ENCODE measurements at regions not wholly inside any gene's neighbourhood (a gene's known extent, or its start where the extent isn't known, plus 50 kb on each side); places are given as distances from the start of the nearest gene placed in this dataset.
"Not testable (repeated sequence)": the region's sequence is repeated elsewhere in the genome, so short reads cannot be mapped to it uniquely, and the experiment has no call there.

- no peak overlapping the region for H3K4me3 ChIP-seq (ENCODE audit: control insufficient read depth, low read depth, low read length)
- TF ChIP-seq CTCF (conservative IDR thresholded peaks at IDR 0.05; ENCODE audit: control insufficient read depth, insufficient read depth, low read depth, low read length): no peak
- DNase-seq (ENCODE audit: low read depth): no peak
Observed at GRCh38 chrX:16347968-16348670, 180.8 kb downstream of the MAGEB17 start.

DNA sequence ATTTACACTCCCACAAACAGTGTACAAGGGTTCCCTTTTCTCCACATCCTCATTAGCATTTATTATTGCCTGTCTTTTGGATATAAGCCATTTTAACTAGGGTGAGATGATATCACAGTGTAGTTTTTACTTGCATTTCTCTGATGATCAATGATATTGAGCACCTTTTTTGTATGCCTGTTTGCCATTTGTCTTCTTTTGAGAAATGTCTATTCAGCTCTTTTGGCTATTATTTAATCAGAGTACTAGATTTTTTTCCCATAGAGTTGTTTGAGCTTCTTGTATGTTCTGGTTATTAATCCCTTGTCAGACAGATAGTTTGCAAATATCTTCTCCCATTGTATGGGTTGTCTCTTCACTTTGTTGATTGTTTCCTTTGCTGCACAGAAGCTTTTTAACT, 190.6 kb downstream of the MAGEB17 start:
- TF ChIP-seq CTCF (conservative IDR thresholded peaks at IDR 0.05; ENCODE audit: control insufficient read depth, insufficient read depth, low read depth, low read length): no peak
- DNase-seq (ENCODE audit: low read depth): no peak
- no peak overlapping the region for H3K4me3 ChIP-seq (ENCODE audit: control insufficient read depth, low read depth, low read length)

DNA sequence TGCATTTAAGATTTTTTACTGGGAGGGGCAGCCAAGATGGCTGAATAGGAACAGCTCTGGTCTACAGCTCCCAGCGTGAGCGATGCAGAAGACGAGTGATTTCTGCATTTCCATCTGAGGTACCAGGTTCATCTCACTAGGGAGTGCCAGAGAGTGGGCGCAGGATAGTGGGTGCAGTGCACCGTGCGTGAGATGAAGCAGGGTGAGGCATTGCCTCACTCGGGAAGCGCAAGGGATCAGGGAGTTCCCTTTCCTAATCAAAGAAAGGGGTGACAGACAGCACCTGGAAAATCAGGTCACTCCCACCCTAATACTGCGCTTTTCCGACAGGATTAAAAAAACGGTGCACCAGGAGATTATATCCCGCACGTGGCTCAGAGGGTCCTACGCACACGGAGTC, 192.8 kb downstream of the MAGEB17 start:
- not testable (repeated sequence) for H3K4me3 ChIP-seq (ENCODE audit: control insufficient read depth, low read depth, low read length); DNase-seq (ENCODE audit: low read depth)

GRCh38 chrX:16368696-16369095, 201.4 kb downstream of the MAGEB17 start:
- DNase-seq (ENCODE audit: low read depth): no peak
- TF ChIP-seq CTCF (conservative IDR thresholded peaks at IDR 0.05; ENCODE audit: control insufficient read depth, insufficient read depth, low read depth, low read length): no peak
- H3K4me3 ChIP-seq (ENCODE audit: control insufficient read depth, low read depth, low read length): no peak overlapping the region

DNA sequence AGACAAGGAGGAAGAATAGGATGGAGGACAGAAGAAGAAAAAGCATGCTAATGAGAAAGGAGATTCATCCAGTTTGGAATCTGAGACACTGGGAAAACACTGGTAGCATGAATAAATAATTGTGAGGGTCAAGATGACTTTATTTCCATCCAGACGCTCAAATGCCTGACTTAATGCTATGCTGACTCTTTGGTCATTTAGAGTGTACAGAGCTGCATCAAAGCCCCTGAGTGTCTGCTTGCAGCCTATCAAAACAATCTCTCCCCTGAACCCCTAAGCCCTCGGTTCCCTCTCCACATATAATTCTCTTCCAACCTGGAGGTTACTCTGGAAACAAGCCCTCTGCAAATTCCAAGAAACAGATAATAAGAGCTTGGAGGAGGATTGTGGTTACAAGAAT, 208.8 kb downstream of the MAGEB17 start:
- no peak overlapping the region for H3K4me3 ChIP-seq (ENCODE audit: control insufficient read depth, low read depth, low read length)
- no peak for TF ChIP-seq CTCF (conservative IDR thresholded peaks at IDR 0.05; ENCODE audit: control insufficient read depth, insufficient read depth, low read depth, low read length)
- no peak for DNase-seq (ENCODE audit: low read depth)

GRCh38 chrX:16386126-16386525, 218.8 kb downstream of the MAGEB17 start:
- DNase-seq (ENCODE audit: low read depth): no peak
- TF ChIP-seq CTCF (conservative IDR thresholded peaks at IDR 0.05; ENCODE audit: control insufficient read depth, insufficient read depth, low read depth, low read length): no peak

DNA sequence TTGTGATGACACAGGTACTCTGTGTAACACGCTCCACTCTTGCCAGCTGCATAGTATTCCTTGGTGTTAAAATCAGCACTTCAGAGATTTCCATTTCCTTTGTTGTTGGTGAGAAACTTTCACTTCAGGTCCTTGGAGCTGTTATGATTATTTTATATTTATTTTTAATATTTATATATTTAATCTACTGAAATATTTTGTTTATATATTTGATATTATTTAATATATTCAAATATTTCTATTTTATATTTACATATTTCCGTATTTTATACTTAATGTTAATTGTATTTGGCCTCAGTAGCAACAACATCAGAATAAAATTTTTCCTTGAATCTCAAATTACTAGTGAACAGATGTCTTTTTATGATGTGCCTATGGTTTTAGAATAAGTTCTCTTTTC, 225.3 kb downstream of the MAGEB17 start:
- TF ChIP-seq CTCF (conservative IDR thresholded peaks at IDR 0.05; ENCODE audit: control insufficient read depth, insufficient read depth, low read depth, low read length): no peak
- no peak overlapping the region for H3K4me3 ChIP-seq (ENCODE audit: control insufficient read depth, low read depth, low read length)
- no peak for DNase-seq (ENCODE audit: low read depth)

More at GRCh38 chrX:16386126-16386525, 218.8 kb downstream of the MAGEB17 start:
- no peak overlapping the region for H3K4me3 ChIP-seq (ENCODE audit: control insufficient read depth, low read depth, low read length)
